ENCODE measurements at regions not wholly inside any gene's neighbourhood (a gene's known extent, or its start where the extent isn't known, plus 50 kb on each side); places are given as distances from the start of the nearest gene placed in this dataset.

DNA sequence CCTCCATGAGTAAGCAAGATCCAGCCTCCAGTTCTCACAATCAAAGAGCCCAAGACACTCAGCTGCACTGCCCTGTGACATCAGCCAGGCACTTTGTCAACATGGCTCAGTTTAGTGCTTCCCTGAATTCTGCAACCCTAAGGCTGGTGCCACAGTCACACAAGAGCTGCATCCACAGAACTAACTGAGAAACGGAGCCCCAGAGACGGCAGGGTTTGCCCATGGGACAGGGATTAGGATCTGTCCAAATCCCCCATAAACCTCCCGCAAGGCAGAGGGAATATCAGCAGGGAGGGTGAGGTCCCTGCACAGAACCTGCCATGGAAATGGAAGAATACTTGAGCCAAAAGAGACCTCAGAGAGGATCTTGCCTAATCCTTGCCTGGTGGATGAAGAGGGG is 70.4 kb upstream of the UQCRFS1 start:
- no peak for TF ChIP-seq EZH2 (IDR thresholded peaks at IDR 0.05; ENCODE audit: low read length)
- TF ChIP-seq, protein P1, sequence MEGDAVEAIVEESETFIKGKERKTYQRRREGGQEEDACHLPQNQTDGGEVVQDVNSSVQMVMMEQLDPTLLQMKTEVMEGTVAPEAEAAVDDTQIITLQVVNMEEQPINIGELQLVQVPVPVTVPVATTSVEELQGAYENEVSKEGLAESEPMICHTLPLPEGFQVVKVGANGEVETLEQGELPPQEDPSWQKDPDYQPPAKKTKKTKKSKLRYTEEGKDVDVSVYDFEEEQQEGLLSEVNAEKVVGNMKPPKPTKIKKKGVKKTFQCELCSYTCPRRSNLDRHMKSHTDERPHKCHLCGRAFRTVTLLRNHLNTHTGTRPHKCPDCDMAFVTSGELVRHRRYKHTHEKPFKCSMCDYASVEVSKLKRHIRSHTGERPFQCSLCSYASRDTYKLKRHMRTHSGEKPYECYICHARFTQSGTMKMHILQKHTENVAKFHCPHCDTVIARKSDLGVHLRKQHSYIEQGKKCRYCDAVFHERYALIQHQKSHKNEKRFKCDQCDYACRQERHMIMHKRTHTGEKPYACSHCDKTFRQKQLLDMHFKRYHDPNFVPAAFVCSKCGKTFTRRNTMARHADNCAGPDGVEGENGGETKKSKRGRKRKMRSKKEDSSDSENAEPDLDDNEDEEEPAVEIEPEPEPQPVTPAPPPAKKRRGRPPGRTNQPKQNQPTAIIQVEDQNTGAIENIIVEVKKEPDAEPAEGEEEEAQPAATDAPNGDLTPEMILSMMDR (optimal IDR thresholded peaks at IDR 0.05 in 1 of 3, IDR thresholded peaks at IDR 0.05 in 1 of 3, conservative IDR thresholded peaks at IDR 0.05 in 1 of 3; ENCODE audit: extremely low read depth in 1 of 3, insufficient read depth in 2 of 3, low read length in 3 of 3), result no peak

Data from keratinocyte (primary cell).